ENCODE measurements at regions not wholly inside any gene's neighbourhood (a gene's known extent, or its start where the extent isn't known, plus 50 kb on each side); places are given as distances from the start of the nearest gene placed in this dataset.
A peak's percentile ranks its signal among the peaks of the same experiment; 100 is the strongest.
"Not testable (repeated sequence)": the region's sequence is repeated elsewhere in the genome, so short reads cannot be mapped to it uniquely, and the experiment has no call there.

GRCh38 chr4:28760003-28760402 lies 1899.4 kb downstream of the STIM2 start:
- no peak for DNase-seq

- no peak for DNase-seq
Measured at GRCh38 chr4:28772066-28772465, 1911.4 kb downstream of the STIM2 start.

- no peak for DNase-seq
Measured at GRCh38 chr4:28772788-28773187, 1912.1 kb downstream of the STIM2 start.

DNA sequence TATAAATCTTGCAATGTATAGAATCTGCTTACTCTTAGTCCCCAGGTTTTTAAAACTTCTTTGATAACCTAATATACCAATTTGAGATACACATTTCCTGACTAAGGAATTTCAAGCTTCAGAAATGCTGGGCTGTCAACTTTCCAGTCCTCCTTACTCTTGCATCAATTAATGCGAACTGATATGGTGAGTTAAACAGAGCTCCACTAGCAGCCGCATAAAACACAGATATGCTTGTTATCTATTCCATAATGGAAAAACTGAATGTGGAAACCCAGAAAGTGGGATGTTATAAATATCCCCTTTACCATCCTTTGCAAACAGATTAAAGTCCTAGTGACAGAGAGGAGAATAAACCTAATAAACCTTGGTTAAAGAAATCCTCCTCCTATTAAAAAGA lies 1913.7 kb downstream of the STIM2 start:
- DNase-seq: no peak

- DNase-seq: no peak
Measured at GRCh38 chr4:28776004-28776403, 1915.4 kb downstream of the STIM2 start.

- DNase-seq: no peak
Measured at GRCh38 chr4:28784188-28784587, 1923.5 kb downstream of the STIM2 start.

DNA sequence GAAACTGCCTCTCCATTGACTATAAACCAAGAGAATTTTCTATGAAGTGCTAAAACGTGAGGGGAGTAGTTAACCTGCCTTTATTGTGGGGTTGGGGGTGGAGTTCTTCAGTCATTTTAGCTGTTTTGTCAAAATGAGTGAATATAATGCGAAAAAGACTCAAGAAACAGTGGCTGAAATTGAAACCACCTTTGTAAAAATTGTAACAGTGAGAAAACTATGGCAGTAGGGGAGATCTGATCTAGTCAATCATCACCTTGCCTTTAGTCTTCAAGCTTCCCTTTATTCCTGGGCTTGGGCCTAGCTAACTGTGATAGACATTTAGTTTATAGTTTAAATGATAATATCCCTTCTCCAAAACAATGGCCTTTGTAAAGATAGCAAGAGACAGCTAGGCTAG lies 1927.3 kb downstream of the STIM2 start:
- DNase-seq: no peak

- peak; percentile 24 to 49 for DNase-seq
Measured at GRCh38 chr4:28788929-28789490, 1928.4 kb downstream of the STIM2 start.

DNA sequence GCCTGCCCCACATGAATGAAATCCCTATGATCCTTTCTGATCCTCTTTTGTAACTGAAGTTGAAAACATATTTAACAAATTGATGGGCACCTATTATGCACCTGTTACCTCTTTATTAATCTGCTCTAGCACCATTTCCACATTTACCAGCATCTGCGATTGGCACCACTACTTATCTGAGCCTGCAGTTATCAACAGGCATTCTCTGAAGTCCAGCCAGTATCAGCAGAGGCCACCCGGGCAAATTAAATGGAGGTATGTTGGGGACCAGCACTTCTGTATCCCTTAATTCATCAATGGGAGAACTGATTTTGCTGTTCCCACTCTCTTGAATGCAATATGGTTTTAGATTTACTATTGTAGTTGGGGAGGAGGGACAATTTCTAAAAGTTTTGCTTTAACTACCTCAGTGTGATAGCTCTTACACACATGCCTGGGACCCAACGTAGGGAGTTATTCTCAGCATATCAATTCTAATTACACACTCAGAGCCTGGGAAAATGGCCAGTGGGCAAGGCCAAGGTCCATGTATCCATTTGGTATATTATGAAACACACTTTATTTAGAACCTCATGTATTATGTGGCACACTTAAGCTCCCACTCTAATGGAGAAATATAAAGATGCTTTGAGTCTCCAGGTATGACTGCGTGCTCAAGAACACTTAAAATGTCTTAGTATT lies 1927.1 kb upstream of the PCDH7 start:
- DNase-seq: no peak

DNA sequence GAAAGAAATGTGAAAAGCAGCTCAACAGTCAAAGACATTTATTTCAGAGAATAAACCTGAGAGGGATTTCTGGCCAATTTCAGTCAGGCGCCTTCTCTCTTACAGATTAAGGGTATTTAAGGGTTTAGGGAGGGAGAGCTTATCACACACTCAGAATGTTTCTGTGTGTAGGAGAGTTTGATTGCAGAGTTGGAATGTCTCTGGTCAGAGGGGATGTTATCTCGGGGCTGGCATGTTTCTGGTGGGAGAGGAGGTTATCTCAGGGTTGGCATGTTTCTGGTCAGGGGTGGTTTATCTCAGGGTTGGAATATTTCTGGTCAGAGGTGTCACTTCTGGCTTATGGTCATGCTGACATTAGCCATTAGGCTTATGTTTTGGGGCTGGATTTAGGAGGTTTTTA lies 1920.5 kb upstream of the PCDH7 start:
- DNase-seq: no peak

- no peak for DNase-seq
Measured at GRCh38 chr4:28811025-28811424, 1909.1 kb upstream of the PCDH7 start.

DNA sequence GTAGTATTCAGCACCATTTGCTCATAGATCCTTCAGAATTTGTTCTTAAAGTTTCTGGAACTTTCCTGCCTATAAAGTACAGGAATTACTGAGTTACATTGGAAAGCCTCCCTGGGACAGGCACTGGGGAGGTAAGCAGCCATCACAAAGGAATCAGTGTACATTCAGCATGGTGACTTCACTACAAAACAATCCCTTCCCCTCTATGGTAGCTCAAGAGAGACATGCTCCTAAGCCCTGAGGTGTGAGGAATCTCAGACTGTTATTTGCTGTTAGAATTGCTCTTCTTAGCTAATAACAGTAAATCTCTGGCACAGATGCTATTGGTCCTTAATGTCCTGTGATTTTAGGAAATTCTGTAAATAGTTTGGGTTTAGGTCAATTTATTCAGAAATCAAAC lies 1898.0 kb upstream of the PCDH7 start:
- no peak for DNase-seq

DNA sequence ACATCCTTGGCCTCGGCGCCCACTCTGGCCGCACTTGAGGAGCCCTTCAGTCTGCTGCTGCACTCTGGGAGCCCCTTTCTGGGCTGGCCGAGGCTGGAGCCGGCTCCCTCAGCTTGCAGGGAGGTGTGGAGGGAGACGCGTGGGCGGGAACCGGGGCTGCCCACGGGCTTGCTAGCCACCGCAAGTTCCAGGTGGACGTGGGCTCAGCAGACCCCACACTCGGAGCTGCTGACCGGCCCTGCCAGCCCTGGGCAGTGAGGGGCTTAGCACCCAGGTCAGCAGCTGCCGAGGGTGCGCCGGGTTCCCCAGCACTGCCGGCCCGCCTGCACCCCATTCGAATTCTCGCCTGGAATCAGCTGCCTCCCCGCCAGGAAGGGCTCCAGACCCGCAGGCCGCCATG lies 1892.3 kb upstream of the PCDH7 start:
- DNase-seq: no peak

GRCh38 chr4:28831867-28832266 lies 1888.3 kb upstream of the PCDH7 start:
- no peak for DNase-seq

GRCh38 chr4:28832444-28832843 lies 1887.7 kb upstream of the PCDH7 start:
- no peak for DNase-seq

GRCh38 chr4:28834120-28834519 lies 1886.0 kb upstream of the PCDH7 start:
- DNase-seq: no peak

GRCh38 chr4:28835501-28835900 lies 1884.7 kb upstream of the PCDH7 start:
- DNase-seq: no peak

- DNase-seq: no peak
Measured at GRCh38 chr4:28842271-28842670, 1877.9 kb upstream of the PCDH7 start.

DNA sequence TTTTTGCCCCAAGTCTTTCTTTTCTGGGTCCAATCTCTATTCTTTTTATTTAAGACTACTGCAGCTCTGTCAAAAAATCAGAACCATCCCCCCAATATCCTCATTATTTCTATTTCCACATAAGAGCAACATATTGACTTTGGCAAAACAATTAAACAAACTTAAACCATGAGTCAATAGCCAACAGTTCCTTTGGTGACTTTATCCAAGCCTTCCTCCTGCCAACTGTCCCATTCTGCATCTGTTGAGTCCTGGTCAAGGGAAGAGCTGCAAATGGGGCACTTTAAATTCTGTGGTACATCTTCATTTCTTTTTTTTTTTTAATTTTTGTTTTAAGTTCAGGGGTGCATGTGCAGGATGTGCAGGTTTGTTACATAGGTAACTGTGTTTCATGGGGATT lies 1875.0 kb upstream of the PCDH7 start:
- no peak for DNase-seq

DNA sequence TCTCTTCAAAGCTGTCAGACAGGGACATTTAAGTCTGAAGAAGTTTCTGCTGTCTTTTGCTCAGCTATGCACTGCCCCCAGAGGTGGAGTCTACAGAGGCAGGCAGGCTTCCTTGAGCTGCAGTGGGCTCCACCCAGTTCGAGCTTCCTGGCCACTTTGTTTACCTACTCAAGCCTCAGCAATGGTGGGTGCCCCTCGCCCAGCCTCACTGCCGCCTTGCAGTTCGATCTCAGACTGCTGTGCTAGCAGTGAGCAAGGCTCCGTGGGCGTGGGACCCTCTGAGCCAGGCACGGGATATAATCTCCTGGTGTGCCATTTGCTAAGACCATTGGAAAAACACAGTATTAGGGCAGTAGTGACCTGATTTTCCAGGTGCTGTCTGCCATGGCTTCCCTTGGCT lies 1863.1 kb upstream of the PCDH7 start:
- not testable (repeated sequence) for DNase-seq

DNA sequence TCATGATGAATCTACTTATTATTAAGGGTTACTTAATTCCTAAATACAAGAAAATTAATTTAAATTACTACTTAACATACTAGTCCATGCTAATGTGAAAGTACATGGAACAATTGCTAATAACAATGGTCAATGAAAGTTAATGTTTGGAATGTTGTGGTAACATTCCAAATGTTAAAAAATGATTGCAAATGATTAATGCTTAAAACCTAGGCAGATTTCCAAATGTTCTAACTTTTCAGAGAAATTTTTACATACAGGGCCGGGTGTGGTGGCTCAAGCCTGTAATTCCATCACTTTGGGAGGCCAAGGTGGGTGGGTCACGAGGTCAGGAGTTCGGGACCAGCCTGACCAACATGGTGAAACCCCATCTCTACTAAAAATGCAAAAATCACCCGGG lies 1851.3 kb upstream of the PCDH7 start:
- no peak for DNase-seq

DNA sequence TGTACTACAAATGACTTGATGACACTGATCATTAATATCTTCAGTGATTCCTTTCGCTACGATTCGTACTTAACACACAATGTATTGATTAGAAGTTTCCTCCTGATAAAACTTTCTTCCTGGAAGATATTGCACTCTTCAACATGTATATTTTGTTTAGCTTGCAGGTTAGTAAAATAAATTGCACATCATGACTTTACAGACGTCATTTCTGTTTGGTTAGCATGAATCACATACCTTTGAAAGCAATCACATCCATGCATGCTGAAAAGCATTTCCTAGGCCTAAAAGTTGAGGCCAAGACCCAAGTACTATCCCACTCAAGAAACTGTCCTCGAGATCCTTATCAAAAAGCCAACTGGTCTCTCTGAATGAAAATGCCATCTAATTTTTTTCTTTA lies 1841.0 kb upstream of the PCDH7 start:
- no peak for DNase-seq

GRCh38 chr4:28879900-28880299 lies 1840.3 kb upstream of the PCDH7 start:
- no peak for DNase-seq

DNA sequence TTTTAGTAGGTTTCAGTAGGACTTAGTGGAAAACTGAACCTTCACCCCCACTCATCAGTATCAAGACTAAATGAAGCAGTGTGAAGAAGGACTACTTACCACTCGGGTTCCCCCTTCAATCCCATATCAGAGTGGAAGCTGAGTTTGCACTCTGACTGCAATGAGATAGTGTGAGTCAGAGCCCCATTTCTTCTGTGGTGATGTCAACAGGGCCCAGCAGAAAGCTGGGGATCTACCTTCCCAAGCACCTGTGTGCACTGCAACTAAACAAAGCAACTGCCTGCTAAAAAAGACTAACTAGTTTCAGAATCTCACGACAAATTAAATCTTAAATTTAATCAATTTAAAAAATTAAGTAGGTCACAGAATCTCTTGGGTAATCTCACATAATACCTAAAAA lies 1837.0 kb upstream of the PCDH7 start:
- DNase-seq: no peak

- DNase-seq: no peak
Measured at GRCh38 chr4:28886934-28887333, 1833.2 kb upstream of the PCDH7 start.
